ENCODE measurements at regions not wholly inside any gene's neighbourhood (a gene's known extent, or its start where the extent isn't known, plus 50 kb on each side); places are given as distances from the start of the nearest gene placed in this dataset.

- TF ChIP-seq RAD21 (conservative IDR thresholded peaks at IDR 0.05 in 1 of 2, IDR thresholded peaks at IDR 0.05 in 1 of 2) (no peak), MAX (IDR thresholded peaks at IDR 0.05) (no peak), POLR2A (IDR thresholded peaks at IDR 0.05; ENCODE audit: low read length) (no peak), CHD2 (IDR thresholded peaks at IDR 0.05; ENCODE audit: low read length, partially characterized antibody) (no peak), CTCF (IDR thresholded peaks at IDR 0.05) (no peak), NR3C1 (IDR thresholded peaks at IDR 0.05) (no peak), HDAC2 (IDR thresholded peaks at IDR 0.05) (no peak)
Measured at GRCh38 chr21:24046829-24047443, 1560.3 kb downstream of the MRPL39 start.

All from A549 (cell line).